Parathyroid adenoma (tissue), 2 donors: ENCODE measurements at regions not wholly inside any gene's neighbourhood (a gene's known extent, or its start where the extent isn't known, plus 50 kb on each side); places are given as distances from the start of the nearest gene placed in this dataset.

Source experiments
- H2AFZ ChIP-seq: fragments of 300-600 bp; sonication (generic); one replicate; pipeline ENCODE4 v1.7.0; 2017; ENCODE audit warnings: antibody characterized with exemption, mild to moderate bottlenecking
- H3K27ac ChIP-seq: fragments of 300-600 bp; sonication (generic); one replicate; pipeline ENCODE4 v1.7.0; 2017
- H3K27me3 ChIP-seq: fragments of 300-600 bp; sonication (generic); one replicate; pipeline ENCODE4 v1.7.0; 2017; ENCODE audit warnings: low read length; ENCODE audit not compliant: control insufficient read depth, insufficient read depth
- H3K36me3 ChIP-seq: fragments of 300-600 bp; sonication (generic); one replicate; pipeline ENCODE4 v1.7.0; 2017; ENCODE audit warnings: low read length; ENCODE audit not compliant: control insufficient read depth, insufficient read depth
- H3K4me1 ChIP-seq: fragments of 300-600 bp; sonication (generic); one replicate; pipeline ENCODE4 v1.7.0; 2017; ENCODE audit warnings: control low read depth
- H3K4me2 ChIP-seq: fragments of 300-600 bp; sonication (generic); one replicate; pipeline ENCODE4 v1.7.0; 2017; ENCODE audit warnings: low read length
- H3K4me3 ChIP-seq: fragments of 300-600 bp; sonication (generic); one replicate; pipeline ENCODE4 v1.7.0; 2017; ENCODE audit warnings: low read depth, low read length
- H3K79me2 ChIP-seq: fragments of 300-600 bp; sonication (generic); one replicate; pipeline ENCODE4 v1.7.0; 2017; ENCODE audit warnings: control low read depth
- H3K9ac ChIP-seq: fragments of 300-600 bp; sonication (generic); one replicate; pipeline ENCODE4 v1.7.0; 2017; ENCODE audit warnings: mild to moderate bottlenecking
- H3K9me3 ChIP-seq: fragments of 300-600 bp; sonication (generic); one replicate; pipeline ENCODE4 v1.7.0; 2017; ENCODE audit warnings: low read length; ENCODE audit not compliant: control insufficient read depth
- CTCF ChIP-seq: fragments of 300-600 bp; sonication (generic); IDR thresholded peaks from one replicate; pipeline ENCODE4 v1.7.0; 2017; ENCODE audit warnings: antibody characterized with exemption, mild to moderate bottlenecking
- donor health status: primary hyperparathyroidism.

GRCh38 chr10:131846240-131847101 lies 54.3 kb upstream of the PPP2R2D start:
- Histone ChIP-seq H3K4me3 (no peak overlapping the region), H3K4me1 (no peaks in the 10 kb centered on the region), H3K79me2 (no peaks in the 10 kb centered on the region), H3K27ac (no peak overlapping the region), H3K4me2 (no peak overlapping the region), H3K27me3 (no peaks in the 10 kb centered on the region), H3K36me3 (no peaks in the 10 kb centered on the region), H3K9ac (no peak overlapping the region), H3K9me3 (no peaks in the 10 kb centered on the region), H2AFZ (no peak overlapping the region)
- no peak for TF ChIP-seq CTCF

- Histone ChIP-seq H2AFZ (no peak overlapping the region), H3K9me3 (no peaks in the 10 kb centered on the region), H3K27me3 (no peaks in the 10 kb centered on the region), H3K4me2 (no peak overlapping the region), H3K36me3 (no peaks in the 10 kb centered on the region), H3K9ac (no peak overlapping the region), H3K4me3 (no peak overlapping the region), H3K4me1 (no peaks in the 10 kb centered on the region), H3K79me2 (no peaks in the 10 kb centered on the region), H3K27ac (no peak overlapping the region)
- no peak for TF ChIP-seq CTCF
These were observed 53.5 kb upstream of the PPP2R2D start for GRCh38 chr10:131847241-131847783.

DNA sequence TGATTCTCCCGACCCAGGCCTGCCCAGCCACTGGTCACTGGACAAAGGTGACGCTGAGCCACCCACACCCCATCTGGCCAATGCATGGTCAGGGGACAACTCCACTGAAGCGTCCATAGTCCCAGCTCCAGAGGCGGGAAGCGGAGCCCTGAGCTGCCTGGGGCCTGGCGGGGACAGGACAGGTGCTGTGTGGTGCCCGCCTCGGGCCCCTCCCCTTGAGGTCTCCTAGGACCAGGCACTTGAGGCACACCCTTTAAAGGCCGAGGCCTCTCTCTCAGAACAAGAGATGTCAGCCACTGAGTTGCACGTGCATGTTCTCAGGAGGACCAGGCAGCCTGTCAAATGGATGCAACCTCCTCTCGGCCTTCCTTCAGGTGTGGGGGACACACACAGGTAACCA lies 52.5 kb upstream of the PPP2R2D start:
- Histone ChIP-seq H3K79me2 (no peaks in the 10 kb centered on the region), H2AFZ (no peak overlapping the region), H3K9me3 (no peaks in the 10 kb centered on the region), H3K27ac (no peak overlapping the region), H3K4me2 (no peak overlapping the region), H3K4me1 (no peaks in the 10 kb centered on the region), H3K9ac (no peak overlapping the region), H3K36me3 (no peaks in the 10 kb centered on the region), H3K27me3 (no peaks in the 10 kb centered on the region), H3K4me3 (no peak overlapping the region)
- no peak for TF ChIP-seq CTCF

GRCh38 chr10:131848741-131849590 lies 51.8 kb upstream of the PPP2R2D start:
- H2AFZ ChIP-seq: no peak overlapping the region
- no peaks in the 10 kb centered on the region for H3K36me3 ChIP-seq
- no peak overlapping the region for H3K27ac ChIP-seq
- TF ChIP-seq CTCF: no peak
- H3K4me3 ChIP-seq: no peak overlapping the region
- no peaks in the 10 kb centered on the region for H3K4me1 ChIP-seq
- H3K9me3 ChIP-seq: no peaks in the 10 kb centered on the region
- no peak overlapping the region for H3K4me2 ChIP-seq
- H3K27me3 ChIP-seq: no peaks in the 10 kb centered on the region
- no peaks in the 10 kb centered on the region for H3K79me2 ChIP-seq
- H3K9ac ChIP-seq: no peak overlapping the region
